Endothelial cell of hepatic sinusoid (primary cell): ENCODE measurements at regions not wholly inside any gene's neighbourhood (a gene's known extent, or its start where the extent isn't known, plus 50 kb on each side); places are given as distances from the start of the nearest gene placed in this dataset.

Experiments used
- in situ Hi-C: cut with HindIII; loops from 2 replicates; pipeline ENCODE4 v1.10.0; 2017; ENCODE audit warnings: low sequenced_read_pairs

- in situ Hi-C loops = no loop called here
Measured at GRCh38 chr12:115408642-115409041, 724.7 kb upstream of the TBX3 start.

GRCh38 chr12:115407723-115408122 is 723.7 kb upstream of the TBX3 start:
- in situ Hi-C loops = no loop called here

GRCh38 chr12:115407036-115407435 is 723.1 kb upstream of the TBX3 start:
- in situ Hi-C loops = no loop called here

GRCh38 chr12:115405471-115405860 is 721.5 kb upstream of the TBX3 start:
- in situ Hi-C loops = no loop called here

- in situ Hi-C loops = no loop called here
Measured at GRCh38 chr12:115404761-115405470, 720.9 kb upstream of the TBX3 start.

GRCh38 chr12:115403689-115404088 is 719.7 kb upstream of the TBX3 start:
- in situ Hi-C loops = no loop called here

GRCh38 chr12:115403253-115403652 is 719.3 kb upstream of the TBX3 start:
- in situ Hi-C loops = no loop called here

- in situ Hi-C loops = no loop called here
Measured at GRCh38 chr12:115402443-115403180, 718.6 kb upstream of the TBX3 start.

- in situ Hi-C loops = no loop called here
Measured at GRCh38 chr12:115401761-115402160, 717.8 kb upstream of the TBX3 start.

GRCh38 chr12:115400011-115400410 is 716.0 kb upstream of the TBX3 start:
- in situ Hi-C loops = no loop called here

- in situ Hi-C loops = no loop called here
Measured at GRCh38 chr12:115398311-115398781, 714.4 kb upstream of the TBX3 start.

GRCh38 chr12:115396567-115396966 is 712.6 kb upstream of the TBX3 start:
- in situ Hi-C loops = no loop called here

- in situ Hi-C loops = no loop called here
Measured at GRCh38 chr12:115394496-115395220, 710.7 kb upstream of the TBX3 start.

- in situ Hi-C loops = no loop called here
Measured at GRCh38 chr12:115388139-115388538, 704.2 kb upstream of the TBX3 start.

- in situ Hi-C loops = no loop called here
Measured at GRCh38 chr12:115387467-115387901, 703.5 kb upstream of the TBX3 start.

- in situ Hi-C loops = no loop called here
Measured at GRCh38 chr12:115386946-115387345, 703.0 kb upstream of the TBX3 start.

GRCh38 chr12:115385141-115385540 is 701.2 kb upstream of the TBX3 start:
- in situ Hi-C loops = no loop called here

GRCh38 chr12:115384391-115384790 is 700.4 kb upstream of the TBX3 start:
- in situ Hi-C loops = no loop called here

GRCh38 chr12:115383668-115384067 is 699.7 kb upstream of the TBX3 start:
- in situ Hi-C loops = no loop called here

- in situ Hi-C loops = no loop called here
Measured at GRCh38 chr12:115382681-115383080, 698.7 kb upstream of the TBX3 start.

- in situ Hi-C loops = no loop called here
Measured at GRCh38 chr12:115380546-115381120, 696.7 kb upstream of the TBX3 start.
